ENCODE measurements at regions not wholly inside any gene's neighbourhood (a gene's known extent, or its start where the extent isn't known, plus 50 kb on each side); places are given as distances from the start of the nearest gene placed in this dataset.

GRCh38 chr12:66799551-66799950 lies 120.7 kb upstream of the GRIP1 start:
- no peak for TF ChIP-seq CTCF (IDR thresholded peaks at IDR 0.05)
- TF ChIP-seq POLR2A (IDR thresholded peaks at IDR 0.05), result no peak
